Activated CD4-positive, alpha-beta T cell treated with anti-CD3 and anti-CD28 coated beads, Interleukin-2, Interleukin-6, amounts not matched to agents 100 ng/mL and 50 ng/mL, durations not matched to agents 16 hours and 8 hours (primary cell): ENCODE measurements at regions not wholly inside any gene's neighbourhood (a gene's known extent, or its start where the extent isn't known, plus 50 kb on each side); places are given as distances from the start of the nearest gene placed in this dataset.

Experiments
- DNase-seq: peaks from one replicate; pipeline ENCODE4 v3.0.0-alpha.2; 2020

DNA sequence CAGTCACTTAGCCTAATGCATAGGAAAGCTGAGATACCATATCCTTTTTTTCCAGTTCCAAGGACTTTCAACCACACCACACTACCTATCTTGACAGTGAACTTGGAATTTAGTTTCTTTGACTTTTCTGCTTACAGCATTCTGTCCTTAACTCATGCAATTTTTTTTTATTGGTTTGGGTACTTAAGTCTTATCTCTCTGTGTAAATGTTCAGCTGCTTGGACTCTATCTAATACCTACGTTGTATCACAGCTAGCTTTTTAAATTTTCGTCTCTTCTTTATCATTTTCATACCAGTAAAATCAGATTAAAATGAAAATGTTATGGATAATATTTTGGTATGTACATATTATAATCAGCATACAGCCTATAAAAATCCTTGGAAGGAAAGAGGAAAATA lies 106.9 kb upstream of the ADGRF1 start:
- DNase-seq: no peak

DNA sequence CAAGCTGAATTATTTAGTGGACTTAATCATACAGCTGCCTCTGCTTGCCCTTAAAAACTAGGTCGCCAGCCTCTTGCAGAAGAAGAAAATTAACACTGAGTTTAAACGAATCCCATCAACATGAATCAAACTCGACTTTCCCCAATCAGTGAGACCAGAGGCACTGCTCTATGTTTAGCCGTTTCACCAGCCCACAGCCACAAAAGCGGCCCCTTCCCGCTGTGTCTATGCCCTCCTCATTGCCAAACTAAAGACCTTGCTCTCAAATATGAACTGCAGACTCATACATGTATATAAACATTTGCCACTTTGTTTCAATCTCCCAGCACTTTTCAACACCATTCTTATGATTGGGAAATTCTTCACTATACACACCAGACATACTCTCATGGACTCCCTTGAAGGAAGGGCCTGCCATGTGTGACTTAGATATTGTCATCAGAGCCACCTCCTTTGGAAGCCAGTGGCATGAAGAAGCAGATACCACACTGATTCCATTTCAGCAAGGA lies 105.8 kb upstream of the ADGRF1 start:
- no peak for DNase-seq

DNA sequence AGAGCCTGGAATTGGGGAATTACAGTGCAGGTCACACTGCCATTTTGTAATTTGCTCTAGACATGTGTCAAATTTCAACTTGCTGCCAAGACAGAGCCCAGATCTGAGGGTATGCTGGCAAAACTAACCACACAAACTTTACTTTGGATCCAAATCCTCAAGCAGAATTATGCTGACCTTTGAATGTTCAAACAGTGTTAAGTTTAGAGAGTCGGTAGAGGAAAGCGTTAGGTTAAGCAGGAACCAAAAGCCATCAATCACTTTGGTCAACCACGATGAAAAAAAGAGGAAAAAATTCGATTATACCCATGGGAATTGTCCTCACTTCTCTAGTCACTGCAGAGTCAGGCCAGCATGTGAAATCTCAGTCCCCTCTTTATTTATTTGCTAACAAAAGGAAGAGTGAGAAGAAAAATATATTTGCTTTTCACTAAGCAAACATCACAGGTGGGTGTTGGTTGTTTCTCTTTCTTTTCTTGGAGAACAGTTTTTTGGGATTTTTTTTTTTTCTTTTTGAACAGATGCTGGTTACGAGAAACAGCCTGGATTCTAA lies 105.1 kb upstream of the ADGRF1 start:
- DNase-seq: no peak

DNA sequence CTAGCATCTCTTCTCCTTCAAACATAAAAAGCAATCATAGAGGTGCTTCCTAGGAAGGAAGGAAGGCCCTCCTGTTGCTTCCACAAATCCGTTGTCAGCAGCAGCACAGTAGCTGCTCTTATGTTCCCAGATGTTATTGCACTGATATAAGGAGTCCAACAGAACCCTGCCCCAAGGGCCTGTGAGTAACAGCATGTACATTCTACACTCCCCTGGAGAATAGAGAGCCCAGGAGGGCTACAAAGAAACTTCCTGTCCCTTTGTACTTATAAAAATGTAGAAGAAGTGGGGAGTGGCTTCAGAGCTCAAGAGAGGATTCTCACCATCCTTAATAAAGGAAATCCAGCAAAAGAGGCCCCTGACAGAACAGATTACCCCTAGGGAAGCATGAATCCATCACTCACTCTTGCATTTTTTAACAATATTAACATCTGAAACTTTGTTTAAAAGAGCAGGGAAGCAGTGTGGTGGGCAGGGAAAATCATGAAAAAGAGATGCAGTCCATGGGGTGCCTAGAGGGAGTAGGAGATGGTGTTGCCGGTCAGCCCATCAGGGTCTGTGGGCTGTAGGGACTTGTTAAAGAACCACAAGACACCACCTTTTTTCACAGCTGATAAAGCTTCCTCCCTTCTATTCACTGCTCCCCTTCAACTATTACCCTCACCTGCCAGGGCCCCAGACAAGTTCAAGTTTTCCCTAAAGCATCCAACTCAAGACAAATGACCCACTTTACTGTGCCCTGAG lies 104.5 kb upstream of the ADGRF1 start:
- no peak for DNase-seq

DNA sequence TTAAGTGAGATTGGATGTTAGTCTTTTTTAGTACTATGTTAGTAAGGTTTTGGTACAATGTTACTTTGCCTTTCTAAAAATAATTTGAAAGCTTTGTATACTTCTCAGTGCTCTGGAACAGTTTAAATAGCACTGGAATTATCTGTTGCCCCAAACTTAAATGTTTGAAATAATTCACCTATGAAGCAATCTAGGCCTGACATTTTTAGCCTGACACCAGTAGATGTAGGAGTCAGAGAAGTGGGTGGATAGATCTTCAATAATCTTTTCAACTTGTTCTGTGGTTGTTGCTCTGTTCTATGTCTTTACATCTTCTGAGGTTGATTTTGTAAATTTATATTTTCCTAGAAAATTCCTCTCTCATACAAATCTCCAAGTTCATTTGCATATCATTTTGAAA lies 103.1 kb upstream of the ADGRF1 start:
- DNase-seq: no peak

DNA sequence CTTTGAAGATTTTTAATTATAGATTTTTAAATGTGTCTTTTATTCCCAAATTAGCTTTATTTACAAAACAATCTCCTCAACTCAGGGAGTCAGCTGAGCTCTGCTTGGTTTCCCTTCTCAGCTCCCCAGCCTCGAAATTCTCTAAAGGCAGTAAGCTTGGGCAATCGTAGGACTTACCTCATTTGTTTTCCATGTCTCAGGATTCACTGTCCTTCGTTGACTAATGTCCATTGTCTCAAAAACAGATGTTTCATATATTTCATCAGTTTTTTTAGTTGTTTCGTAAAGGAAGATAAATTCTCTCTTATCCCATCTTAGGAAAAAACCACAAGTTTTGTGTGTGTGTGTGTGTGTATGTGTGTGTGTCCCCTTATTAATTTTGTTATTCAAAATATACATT lies 102.2 kb upstream of the ADGRF1 start:
- no peak for DNase-seq

DNA sequence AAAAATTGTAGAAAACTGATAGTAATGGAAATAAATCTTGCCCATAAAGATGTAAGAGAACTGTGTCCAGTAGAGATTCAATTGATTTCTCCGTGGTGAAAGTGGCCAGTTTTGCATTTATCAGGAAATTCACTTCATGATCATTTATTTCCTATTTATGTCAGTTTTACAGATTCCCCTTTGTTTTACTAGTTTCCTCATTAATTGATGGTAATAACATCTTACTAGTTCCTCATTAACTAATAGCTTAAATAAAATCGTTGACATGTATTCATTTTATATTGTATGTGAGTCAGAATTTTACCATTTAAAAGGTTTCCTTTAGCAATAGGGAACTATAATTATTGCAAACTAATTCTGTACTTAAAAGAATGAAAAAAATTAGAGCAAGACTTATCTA lies 99.8 kb upstream of the ADGRF1 start:
- no peak for DNase-seq

DNA sequence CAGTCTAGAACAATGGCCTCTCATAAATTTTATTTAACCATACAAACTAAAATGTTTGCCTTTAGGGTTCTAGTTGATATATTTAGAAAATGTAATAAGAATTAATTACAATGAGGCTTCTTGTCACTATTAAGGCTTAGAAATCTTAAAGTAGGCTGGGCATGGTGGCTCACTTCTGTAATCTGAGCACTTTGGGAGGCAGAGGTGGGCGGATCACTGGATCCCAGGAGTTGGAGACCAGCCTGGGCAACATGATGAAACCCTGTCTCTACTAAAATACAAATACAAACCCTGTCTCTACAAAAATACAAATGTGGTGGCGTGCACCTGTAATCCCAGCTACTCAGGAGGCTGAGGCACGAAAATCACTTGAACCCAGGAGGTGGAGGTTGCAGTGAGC lies 99.0 kb upstream of the ADGRF1 start:
- no peak for DNase-seq

DNA sequence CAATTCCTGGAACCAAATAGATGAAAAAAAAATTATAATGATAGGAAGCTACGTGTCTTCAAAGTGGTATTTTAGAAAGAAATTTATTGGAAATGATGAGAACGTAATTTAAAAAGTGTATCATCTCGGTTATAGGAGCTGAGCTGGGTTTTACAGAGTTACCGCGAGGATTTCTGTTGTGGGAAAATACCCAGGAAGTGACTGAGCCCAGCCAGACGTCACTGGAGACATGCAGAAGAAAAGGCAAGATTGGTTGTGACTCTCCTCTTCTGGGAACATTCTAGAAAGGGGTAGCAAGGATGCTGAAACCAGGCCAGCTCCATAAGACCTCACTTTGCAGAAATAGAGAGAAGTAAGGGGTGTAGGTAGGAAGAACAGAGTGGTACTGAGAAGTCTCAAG lies 95.9 kb upstream of the ADGRF1 start:
- DNase-seq: no peak

DNA sequence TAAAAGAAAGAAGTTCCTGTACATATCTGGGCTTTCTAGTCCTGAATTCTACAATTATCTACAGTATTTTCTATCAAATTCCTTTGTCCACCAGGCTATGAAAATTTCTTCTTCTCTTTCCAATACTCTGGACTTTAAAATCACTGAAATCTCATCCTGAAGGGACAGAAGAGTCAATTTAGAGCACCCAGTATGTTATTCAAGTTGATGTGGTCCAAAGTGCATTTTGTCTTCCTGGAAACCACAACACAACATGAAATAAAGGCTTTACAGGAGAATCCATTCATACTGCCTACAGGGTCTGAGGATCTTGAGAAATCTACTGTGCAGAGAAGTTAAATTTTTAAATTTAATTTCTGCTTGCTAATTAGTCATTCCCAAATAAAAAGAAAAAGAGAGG lies 94.9 kb upstream of the ADGRF1 start:
- DNase-seq: no peak

DNA sequence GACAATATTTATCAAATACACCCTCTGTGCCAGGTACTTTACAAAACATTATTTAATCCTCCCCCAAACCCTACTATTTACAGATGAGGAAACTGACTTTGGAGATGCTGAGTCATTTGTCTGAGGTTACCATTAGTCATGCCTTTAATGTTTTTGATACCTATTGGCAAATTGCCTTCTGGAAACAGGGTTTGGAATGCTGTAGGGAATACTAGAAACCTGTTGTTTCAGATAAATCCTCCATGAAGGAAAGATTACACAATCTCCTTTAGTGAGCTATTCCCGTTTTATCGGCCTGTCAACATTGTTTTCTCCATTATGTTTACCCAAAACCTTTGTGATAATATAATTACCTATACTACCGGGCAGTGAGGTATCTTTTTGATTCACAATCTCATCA lies 93.6 kb upstream of the ADGRF1 start:
- no peak for DNase-seq

DNA sequence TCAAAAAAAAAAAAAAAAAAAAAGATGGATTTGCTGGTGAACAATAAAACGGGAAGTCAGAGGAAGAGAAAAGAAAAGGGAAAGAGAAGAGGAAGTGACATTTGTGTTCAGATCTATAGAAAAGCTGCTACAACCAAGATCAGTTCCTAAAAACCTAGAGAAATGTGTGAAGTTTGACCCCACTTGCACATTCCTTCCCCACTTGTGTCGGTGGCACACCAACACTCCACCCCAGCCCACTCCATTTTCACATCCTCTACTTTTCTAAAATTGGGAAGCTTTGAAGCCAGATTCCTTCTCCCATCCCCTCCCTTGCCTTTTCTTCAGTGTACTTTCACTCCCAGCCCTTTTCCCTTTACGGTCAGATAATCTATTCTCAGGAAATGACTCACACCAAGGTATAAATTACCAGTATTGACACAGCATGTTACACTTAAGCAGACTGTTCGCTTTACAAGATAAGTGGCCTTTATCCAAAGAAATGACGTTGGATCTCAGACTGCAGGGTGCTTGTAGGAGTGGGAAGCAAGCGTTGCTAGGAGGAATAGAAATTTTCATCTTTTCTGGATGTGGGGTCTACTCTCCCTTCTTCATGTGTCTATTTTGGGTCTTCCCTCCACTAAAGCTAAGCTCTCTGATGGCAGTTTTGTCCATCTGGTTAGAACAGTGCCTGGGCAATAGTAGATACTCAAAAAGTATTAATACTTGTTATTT lies 92.5 kb upstream of the ADGRF1 start:
- no peak for DNase-seq

DNA sequence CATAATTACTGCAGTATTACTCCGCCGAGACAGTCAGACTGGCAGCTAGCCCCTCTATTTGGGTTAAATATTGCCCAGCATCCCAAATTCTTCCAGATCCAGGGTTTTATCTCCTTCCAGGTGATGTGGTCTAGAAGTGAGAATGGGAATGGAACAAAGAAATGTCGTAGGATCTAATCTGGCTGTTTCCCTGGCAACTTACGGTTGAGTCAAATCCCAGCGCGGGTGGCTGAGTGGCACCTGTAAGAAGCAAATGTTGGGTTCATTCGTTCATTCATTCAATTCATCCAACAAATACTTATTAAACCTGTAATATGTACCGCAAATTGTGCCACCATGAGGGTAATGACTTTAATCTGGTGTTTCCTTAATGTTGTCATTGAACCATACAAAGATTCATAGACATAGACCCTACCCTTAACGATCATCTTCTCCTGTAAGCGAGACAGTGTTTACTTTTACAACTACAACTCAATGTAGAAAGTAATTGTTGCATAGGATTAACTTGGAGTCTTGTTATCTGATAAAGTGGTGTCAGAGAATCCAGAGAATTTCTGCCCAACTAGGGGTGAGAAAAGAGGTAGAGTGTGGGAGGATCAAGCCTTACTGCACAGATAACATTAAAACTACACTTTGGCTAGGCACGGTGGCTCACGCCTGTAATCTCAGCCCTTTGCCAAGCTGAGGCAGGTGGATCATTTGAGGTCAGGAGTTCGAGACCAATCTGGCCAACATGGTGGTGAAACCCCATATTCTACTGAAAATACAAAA lies 91.3 kb upstream of the ADGRF1 start:
- DNase-seq: no peak

DNA sequence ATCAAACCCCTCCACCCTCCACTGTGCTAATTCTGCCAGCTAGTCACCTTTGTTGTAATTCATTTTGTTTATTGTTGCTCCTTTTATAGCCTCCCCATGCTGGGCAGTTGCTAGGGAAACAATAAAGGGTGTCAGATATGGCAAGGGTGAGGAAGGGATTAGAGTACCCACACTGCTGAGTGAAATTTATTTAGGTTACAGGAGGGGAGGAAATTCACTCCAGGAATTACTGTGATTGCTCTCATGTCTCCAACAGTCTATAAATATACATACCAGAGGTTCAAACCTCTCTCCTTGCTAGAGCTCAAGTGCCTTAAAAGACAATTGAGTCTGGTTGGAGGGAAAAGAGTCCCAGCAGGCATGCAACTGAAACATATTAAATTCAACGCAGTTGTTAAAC lies 90.6 kb upstream of the ADGRF1 start:
- no peak for DNase-seq

DNA sequence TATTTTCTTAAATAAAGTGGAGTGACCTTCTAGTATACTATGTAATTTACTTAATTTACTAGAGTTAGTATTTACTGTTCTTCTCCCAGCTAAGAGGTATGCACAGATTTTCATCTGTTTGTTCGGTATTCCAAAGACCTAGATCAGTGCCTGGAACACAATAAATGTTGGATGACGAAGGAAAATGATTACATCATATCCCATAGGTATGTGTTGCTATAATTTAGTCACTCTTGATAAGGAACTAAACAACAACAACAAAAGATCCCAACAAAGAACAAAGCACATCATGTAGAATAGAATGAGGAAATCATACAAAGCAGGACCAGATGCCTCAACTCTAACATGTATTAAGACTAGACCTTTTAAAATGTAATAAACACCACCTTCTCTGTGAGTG lies 89.6 kb upstream of the ADGRF1 start:
- DNase-seq: no peak

DNA sequence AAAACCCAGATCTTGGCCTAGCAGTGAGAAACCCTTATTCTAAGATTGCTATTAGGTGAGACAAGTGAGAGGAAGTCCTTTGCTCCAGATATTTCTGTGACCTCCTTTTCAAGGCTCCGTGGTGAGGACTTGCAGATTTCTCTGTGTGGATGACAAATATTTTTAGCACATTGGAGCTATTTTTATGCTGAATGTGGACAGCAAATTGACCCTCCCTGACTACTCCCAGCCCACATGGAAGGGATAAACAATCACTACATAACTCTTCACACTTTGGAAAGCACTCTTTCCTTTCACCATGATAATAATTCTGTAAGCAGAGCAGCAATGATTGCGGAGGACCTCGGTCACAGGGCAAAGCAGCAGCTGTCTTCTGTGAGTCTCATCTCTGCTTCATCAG lies 88.0 kb upstream of the ADGRF1 start:
- DNase-seq: no peak

DNA sequence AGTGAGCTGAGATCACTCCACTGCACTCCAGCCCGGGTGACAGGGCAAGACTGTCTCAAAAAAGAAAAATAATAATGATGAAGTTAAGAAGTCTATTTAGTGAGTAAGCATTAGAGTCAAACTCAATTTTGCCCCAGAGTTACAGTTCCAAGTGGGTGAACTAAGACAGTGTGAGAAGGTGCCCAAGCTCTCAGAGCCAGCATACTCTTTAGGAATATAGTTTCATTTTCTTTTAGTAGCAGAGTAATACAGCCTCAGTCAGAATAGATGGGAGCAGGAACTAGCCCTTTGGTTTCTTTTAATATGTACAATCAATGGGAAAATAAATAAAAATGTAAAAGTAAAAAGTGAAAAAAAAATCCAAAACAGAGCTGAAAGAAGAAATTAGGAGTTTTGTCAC lies 87.0 kb upstream of the ADGRF1 start:
- no peak for DNase-seq

DNA sequence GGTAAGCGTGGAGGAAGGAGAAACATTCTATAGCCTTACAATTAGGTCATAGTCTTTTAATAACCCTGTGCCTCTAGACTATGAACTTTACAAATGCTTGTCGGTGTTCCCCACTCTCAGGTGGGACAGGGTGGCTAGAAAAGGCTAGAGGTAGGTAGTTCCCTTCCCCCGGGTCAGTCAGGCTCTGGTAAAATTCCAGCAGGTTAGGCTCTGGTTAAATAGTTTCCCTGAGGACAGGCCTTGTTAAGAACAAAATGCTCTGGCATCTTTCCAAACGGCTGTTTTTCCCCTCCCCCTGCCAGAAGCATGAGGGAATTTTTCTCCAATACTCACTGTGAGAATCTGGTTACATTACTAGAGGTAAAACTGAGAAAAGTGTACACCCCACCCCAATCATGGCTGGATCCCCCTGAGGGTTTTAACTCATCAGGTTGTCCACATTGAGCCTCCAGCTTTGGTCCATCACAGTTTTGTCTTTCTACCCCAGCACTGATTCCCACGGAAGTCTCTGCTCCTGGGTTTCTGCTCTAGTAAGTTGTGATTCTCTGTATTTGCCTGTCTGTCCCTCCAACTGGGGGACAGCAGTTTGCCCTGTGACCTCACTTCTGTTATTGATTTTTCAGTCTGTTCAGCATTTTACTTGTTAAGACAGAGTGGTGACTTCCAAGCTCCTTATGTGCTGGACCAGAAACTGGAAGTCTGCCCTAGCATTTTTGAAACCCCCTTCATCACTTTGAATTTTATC lies 84.7 kb upstream of the ADGRF1 start:
- no peak for DNase-seq

DNA sequence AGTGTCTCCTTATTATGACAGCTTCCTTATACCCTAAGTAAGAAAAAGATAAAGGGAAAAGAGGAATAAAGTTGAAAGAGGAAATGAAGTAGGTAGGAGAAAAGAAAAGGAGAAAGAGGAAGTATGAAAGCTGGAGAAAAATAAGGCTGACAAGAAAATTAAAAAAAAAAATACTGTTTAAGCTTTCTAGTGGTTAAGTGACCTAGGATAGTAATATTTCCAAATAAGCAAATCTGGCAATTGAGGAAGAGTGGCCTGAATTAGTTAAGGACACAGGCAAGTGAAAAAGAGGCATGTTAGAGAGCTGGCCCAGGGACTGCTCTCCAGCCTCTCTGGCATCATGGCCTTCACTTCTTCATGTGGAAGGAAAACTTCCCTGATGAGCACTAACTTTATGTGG lies 76.5 kb upstream of the ADGRF1 start:
- no peak for DNase-seq

DNA sequence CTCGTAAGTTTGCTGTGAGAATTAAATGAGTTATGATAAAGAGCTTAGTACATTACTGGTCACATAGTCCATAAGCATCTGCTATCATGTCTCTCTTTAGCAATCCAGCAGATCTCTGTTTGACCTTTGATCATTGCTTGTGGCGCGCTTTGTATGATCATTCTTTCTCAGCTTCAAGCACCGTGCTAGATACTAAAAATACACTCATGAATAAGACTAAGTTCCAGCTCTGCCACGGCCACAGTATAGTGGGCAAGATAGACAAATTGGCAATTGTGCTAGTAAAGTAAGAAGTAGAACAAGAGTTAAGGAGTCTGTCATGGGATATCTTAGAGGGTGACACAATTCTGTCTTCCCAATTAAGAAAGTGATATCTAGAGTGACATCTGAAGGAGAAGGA lies 75.2 kb upstream of the ADGRF1 start:
- no peak for DNase-seq

DNA sequence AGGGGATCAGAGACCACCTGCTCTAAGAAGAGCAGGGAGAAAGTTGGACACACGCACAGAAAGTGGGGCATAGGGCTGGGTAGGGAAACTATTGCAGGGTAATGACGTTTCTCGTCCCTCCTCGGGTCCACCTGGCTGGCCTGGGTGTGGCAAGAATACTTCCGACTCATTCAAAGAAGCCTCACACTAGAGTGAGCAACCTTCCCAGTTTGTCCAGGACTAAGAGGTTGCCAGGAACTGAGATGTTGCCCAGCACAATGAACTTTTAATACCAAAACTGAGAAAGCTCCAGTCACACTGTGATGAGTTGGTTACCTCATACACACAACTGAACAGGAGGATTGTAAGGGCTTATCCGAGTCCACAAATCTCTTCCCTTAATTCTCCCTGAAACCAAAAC lies 74.5 kb upstream of the ADGRF1 start:
- no peak for DNase-seq

DNA sequence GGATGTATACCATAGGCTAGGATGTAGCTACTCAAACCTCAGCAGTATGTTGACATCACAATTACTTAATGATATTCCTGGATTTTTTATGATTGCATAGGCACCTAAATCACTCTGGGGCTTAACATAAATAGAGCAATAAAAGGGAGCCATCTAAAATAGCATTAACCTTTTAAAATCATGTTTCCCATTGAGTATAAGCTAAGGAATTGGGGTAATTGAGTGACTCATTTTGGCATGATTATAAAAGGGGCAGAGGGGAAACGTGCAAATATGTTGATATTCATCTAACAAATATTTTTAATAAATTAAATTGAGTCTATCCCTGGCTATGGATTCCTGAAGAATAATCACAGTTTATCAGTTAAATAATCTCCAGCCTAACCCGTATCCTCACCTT lies 74.0 kb upstream of the ADGRF1 start:
- no peak for DNase-seq

DNA sequence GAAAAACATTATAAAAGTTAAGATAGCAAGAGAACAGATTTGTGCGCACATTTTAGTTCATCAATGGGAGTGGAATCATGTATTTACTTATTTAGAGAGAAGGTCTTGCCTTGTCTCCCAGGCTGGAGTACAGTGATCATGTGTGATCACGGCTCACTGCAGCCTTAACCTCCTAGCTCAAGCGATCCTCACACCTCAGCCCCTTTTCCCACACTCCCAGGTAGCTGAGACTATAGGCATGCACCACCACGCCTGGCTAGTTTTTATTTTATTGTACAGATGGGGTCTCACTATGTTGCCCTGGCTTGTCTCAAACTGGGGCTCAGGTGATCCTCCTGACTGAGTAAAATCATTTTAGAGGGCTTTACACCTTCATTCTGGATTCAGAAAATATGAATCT lies 72.3 kb upstream of the ADGRF1 start:
- no peak for DNase-seq
